Liver (tissue), 8 donors: ENCODE measurements at regions not wholly inside any gene's neighbourhood (a gene's known extent, or its start where the extent isn't known, plus 50 kb on each side); places are given as distances from the start of the nearest gene placed in this dataset.

Source experiments
- DNase-seq: peaks from one replicate; pipeline ENCODE4 v3.0.0-alpha.2; 2017; ENCODE audit warnings: low spot score
- H3K27ac ChIP-seq, 2 donors: one replicate each; pipeline ENCODE4 v1.7.0; 2013; ENCODE audit warnings: inconsistent platforms in 2 of 2, low read length in 2 of 2, control low read depth in 1 of 2, low read depth in 1 of 2, mild to moderate bottlenecking in 1 of 2
- H3K27me3 ChIP-seq, 4 donors: one replicate each; pipeline versions ENCODE4 v1.6.1 to v1.7.0; 2013; ENCODE audit warnings: low read length in 3 of 4, inconsistent platforms in 1 of 4, mild to moderate bottlenecking in 1 of 4, moderate library complexity in 1 of 4; ENCODE audit not compliant: control insufficient read depth in 4 of 4, insufficient read depth in 4 of 4
- H3K36me3 ChIP-seq, 4 donors: one replicate each; pipeline versions ENCODE4 v1.6.1 to v1.7.0; 2013; ENCODE audit warnings: low read length in 3 of 4, mild to moderate bottlenecking in 3 of 4, low read depth in 1 of 4, moderate library complexity in 1 of 4; ENCODE audit not compliant: control insufficient read depth in 4 of 4, insufficient read depth in 3 of 4
- H3K4me1 ChIP-seq, 4 donors: one replicate each; pipeline versions ENCODE4 v1.6.1 to v1.7.0; 2013; ENCODE audit warnings: low read length in 3 of 4, mild to moderate bottlenecking in 3 of 4, moderate library complexity in 1 of 4; ENCODE audit not compliant: control insufficient read depth in 4 of 4, insufficient read depth in 4 of 4
- H3K4me3 ChIP-seq, 3 donors: one replicate each; pipeline versions ENCODE4 v1.6.1 to v1.7.0; 2013; ENCODE audit warnings: low read length in 3 of 3, control low read depth in 1 of 3, low read depth in 1 of 3, mild to moderate bottlenecking in 1 of 3
- H3K9ac ChIP-seq, 2 donors: one replicate each; pipeline ENCODE4 v1.7.0; 2013; ENCODE audit warnings: low read length in 2 of 2, mild to moderate bottlenecking in 2 of 2, moderate library complexity in 2 of 2, control low read depth in 1 of 2, low read depth in 1 of 2
- H3K9me3 ChIP-seq, 4 donors: one replicate each; pipeline versions ENCODE4 v1.6.1 to v1.7.0; 2013; ENCODE audit warnings: low read length in 3 of 4; ENCODE audit not compliant: control insufficient read depth in 4 of 4
- EGR1 ChIP-seq, 2 donors: IDR thresholded peaks; 2 replicates each; pipeline ENCODE4 v1.6.1; 2016 to 2018; ENCODE audit warnings: antibody characterized with exemption in 2 of 2, low read depth in 2 of 2
- FOXA1 ChIP-seq: IDR thresholded peaks from 2 replicates; pipeline ENCODE4 v1.6.1; 2016; ENCODE audit warnings: antibody characterized with exemption
- FOXA2 ChIP-seq: IDR thresholded peaks from 2 replicates; pipeline ENCODE4 v1.6.1; 2016; ENCODE audit warnings: antibody characterized with exemption
- GABPA ChIP-seq, 2 donors: IDR thresholded peaks in 1 of 2; conservative IDR thresholded peaks in 1 of 2; 2 replicates each; pipeline ENCODE4 v1.6.1; 2016; ENCODE audit warnings: antibody characterized with exemption in 2 of 2, mild to moderate bottlenecking in 1 of 2, moderate library complexity in 1 of 2
- HNF4G ChIP-seq: IDR thresholded peaks from 2 replicates; pipeline ENCODE4 v1.6.1; 2016; ENCODE audit warnings: antibody characterized with exemption
- NR2F2 ChIP-seq: IDR thresholded peaks from 2 replicates; pipeline ENCODE4 v1.6.1; 2016; ENCODE audit warnings: antibody characterized with exemption
- RAD21 ChIP-seq, 2 donors: IDR thresholded peaks; 2 replicates each; pipeline ENCODE4 v1.6.1; 2016; ENCODE audit warnings: antibody characterized with exemption in 2 of 2, mild to moderate bottlenecking in 2 of 2
- SP1 ChIP-seq: IDR thresholded peaks from 2 replicates; pipeline ENCODE4 v1.6.1; 2018; ENCODE audit warnings: antibody characterized with exemption, mild to moderate bottlenecking
- TAF1 ChIP-seq: conservative IDR thresholded peaks from 2 replicates; pipeline ENCODE4 v1.6.1; 2016; ENCODE audit warnings: antibody characterized with exemption, mild to moderate bottlenecking
- YY1 ChIP-seq: IDR thresholded peaks from 2 replicates; pipeline ENCODE4 v1.6.1; 2016; ENCODE audit warnings: antibody characterized with exemption, mild to moderate bottlenecking
- WGBS: extraction: QIAGEN DNeasy Blood & Tissue Kit; methylation state at CpG from one replicate; pipeline ENCODE4 v1.1.7; 2013; 5-methylcytosine and 5-hydroxymethylcytosine counted together
- TF ChIP-seq, protein P1 (sequence below): fragments of 150-350 bp; IDR thresholded peaks from 2 replicates; pipeline ENCODE4 v1.5.1; 2017; ENCODE audit warnings: improper control_type of control experiment, low read depth, low read length; ENCODE audit not compliant: missing input control
- TF ChIP-seq, protein P2 (sequence below): IDR thresholded peaks from 2 replicates; pipeline ENCODE4 v1.6.1; 2016; ENCODE audit warnings: antibody characterized with exemption
- TF ChIP-seq, protein P3 (sequence below): IDR thresholded peaks from 2 replicates; pipeline ENCODE4 v1.6.1; 2016; ENCODE audit warnings: antibody characterized with exemption
- donor health status: healthy.
- donor health status: healthy.
- donor health status: healthy.
- donor health status: healthy.
- donor health status: healthy.

DNA sequence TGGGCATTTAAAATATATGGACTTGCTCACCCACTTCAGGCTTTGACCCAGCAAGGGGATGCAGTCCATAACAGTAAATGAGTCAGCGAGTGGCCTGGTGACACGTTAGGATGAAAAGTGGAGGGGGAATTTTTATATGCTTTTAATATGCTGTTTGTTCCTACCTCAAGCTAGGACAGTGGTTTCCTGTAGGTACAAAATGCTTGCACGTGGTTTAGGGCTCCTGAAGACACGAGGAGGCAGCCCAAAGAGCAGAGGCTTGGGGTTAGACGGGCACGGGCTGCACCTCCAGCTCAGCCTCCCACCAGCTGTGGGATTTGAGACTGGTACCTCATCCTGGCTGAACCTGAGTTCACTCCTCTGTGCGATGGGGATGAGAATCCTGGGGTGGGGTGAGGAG is 306.2 kb upstream of the CXCR4 start:
- 55% methylated on average over 7 of the region's 7 CpGs for WGBS
- no peak overlapping the region for H3K9ac ChIP-seq
- TF ChIP-seq FOXA2, result no peak
- DNase-seq, result no peak
- peaks cover 0 to 4% (median 2%) of the 10 kb centered on the region in 4 donors for H3K27me3 ChIP-seq
- H3K36me3 ChIP-seq, result no peaks in the 10 kb centered on the region
- H3K9me3 ChIP-seq, result no peaks in the 10 kb centered on the region
- no peak overlapping the region for H3K27ac ChIP-seq
- H3K4me3 ChIP-seq, result no peak overlapping the region
- peaks cover 0 to 7% (median 3%) of the 10 kb centered on the region in 4 donors for H3K4me1 ChIP-seq

DNA sequence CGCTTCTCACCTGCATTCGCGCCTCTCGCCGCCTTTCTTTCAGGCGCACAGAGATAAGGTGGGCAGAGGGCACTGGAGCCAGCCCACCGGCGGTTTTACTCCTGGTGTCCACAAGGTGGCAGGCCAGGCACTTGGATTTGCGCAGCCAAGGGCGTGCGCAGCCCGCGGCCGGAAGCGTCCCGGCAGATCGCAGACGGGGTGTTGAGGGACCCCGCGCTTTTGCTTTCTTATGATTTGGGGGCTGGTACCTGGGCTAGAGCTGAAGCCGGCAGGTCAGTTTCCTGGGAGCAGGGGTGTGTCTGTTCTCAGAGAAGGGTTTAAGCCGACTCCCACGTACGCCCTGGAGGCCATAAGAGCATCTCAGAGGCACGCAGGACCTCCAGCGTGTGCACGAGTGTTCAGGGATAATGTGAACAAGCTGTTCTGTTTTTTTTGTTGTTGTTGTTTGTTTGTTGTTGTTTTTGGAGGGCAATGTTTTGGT is 305.6 kb upstream of the CXCR4 start:
- Histone ChIP-seq H3K4me3 (peak overlapping the region in 2 of 3 donors; percentile 37 to 64), H3K9ac (no peak overlapping the region), H3K4me1 (peaks cover 0 to 7% (median 3%) of the 10 kb centered on the region in 4 donors), H3K36me3 (no peaks in the 10 kb centered on the region), H3K27me3 (peaks cover 0 to 4% (median 2%) of the 10 kb centered on the region in 4 donors), H3K27ac (no peak overlapping the region), H3K9me3 (no peaks in the 10 kb centered on the region)
- WGBS, result 3% methylated on average over 27 of the region's 27 CpGs
- TF ChIP-seq NR2F2, result no peak
- TF ChIP-seq, protein P1, sequence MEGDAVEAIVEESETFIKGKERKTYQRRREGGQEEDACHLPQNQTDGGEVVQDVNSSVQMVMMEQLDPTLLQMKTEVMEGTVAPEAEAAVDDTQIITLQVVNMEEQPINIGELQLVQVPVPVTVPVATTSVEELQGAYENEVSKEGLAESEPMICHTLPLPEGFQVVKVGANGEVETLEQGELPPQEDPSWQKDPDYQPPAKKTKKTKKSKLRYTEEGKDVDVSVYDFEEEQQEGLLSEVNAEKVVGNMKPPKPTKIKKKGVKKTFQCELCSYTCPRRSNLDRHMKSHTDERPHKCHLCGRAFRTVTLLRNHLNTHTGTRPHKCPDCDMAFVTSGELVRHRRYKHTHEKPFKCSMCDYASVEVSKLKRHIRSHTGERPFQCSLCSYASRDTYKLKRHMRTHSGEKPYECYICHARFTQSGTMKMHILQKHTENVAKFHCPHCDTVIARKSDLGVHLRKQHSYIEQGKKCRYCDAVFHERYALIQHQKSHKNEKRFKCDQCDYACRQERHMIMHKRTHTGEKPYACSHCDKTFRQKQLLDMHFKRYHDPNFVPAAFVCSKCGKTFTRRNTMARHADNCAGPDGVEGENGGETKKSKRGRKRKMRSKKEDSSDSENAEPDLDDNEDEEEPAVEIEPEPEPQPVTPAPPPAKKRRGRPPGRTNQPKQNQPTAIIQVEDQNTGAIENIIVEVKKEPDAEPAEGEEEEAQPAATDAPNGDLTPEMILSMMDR, result peak; percentile 78
- TF ChIP-seq RAD21 (IDR thresholded peaks at IDR 0.05), result peak; percentile 77 to 89
- peak; percentile 68 for DNase-seq

DNA sequence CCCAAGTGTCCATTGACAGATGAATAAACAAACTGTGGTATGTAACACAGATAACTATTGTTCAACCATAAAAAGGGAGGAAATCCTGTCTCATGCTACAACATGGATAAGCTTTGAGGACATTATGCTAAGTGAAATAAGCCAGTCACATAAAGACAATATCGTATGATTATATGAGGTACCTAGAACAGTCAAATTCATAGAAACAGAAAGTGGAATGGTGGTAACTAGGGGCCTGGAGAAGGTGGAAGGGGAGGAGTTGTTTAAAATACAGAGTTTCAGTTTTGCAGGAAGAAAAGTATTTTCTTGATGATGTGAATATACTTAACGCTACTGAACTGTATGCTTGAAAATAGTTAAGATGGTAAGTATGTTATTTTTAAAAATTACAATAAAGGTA is 304.6 kb upstream of the CXCR4 start:
- no peak overlapping the region for H3K27ac ChIP-seq
- H3K9ac ChIP-seq, result no peak overlapping the region
- TF ChIP-seq RAD21 (IDR thresholded peaks at IDR 0.05) (no peak), HNF4G (no peak), YY1 (no peak), SP1 (no peak), TAF1 (no peak), FOXA2 (no peak), GABPA (IDR thresholded peaks at IDR 0.05 in 1 of 2, conservative IDR thresholded peaks at IDR 0.05 in 1 of 2) (no peak), EGR1 (IDR thresholded peaks at IDR 0.05; ENCODE audit: low read depth in 2 of 2) (no peak), FOXA1 (no peak)
- TF ChIP-seq, protein P2, sequence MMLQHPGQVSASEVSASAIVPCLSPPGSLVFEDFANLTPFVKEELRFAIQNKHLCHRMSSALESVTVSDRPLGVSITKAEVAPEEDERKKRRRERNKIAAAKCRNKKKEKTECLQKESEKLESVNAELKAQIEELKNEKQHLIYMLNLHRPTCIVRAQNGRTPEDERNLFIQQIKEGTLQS, result no peak
- TF ChIP-seq, protein P1, result no peak
- TF ChIP-seq, protein P3, sequence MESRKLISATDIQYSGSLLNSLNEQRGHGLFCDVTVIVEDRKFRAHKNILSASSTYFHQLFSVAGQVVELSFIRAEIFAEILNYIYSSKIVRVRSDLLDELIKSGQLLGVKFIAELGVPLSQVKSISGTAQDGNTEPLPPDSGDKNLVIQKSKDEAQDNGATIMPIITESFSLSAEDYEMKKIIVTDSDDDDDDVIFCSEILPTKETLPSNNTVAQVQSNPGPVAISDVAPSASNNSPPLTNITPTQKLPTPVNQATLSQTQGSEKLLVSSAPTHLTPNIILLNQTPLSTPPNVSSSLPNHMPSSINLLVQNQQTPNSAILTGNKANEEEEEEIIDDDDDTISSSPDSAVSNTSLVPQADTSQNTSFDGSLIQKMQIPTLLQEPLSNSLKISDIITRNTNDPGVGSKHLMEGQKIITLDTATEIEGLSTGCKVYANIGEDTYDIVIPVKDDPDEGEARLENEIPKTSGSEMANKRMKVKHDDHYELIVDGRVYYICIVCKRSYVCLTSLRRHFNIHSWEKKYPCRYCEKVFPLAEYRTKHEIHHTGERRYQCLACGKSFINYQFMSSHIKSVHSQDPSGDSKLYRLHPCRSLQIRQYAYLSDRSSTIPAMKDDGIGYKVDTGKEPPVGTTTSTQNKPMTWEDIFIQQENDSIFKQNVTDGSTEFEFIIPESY, result no peak
- 69% methylated on average over 2 of the region's 2 CpGs for WGBS
- H3K9me3 ChIP-seq, result no peaks in the 10 kb centered on the region
- peaks cover 0 to 4% (median 2%) of the 10 kb centered on the region in 4 donors for H3K27me3 ChIP-seq
- DNase-seq, result no peak
- no peak overlapping the region for H3K4me3 ChIP-seq
- H3K4me1 ChIP-seq, result peaks cover 0 to 7% (median 3%) of the 10 kb centered on the region in 4 donors
- H3K36me3 ChIP-seq, result no peaks in the 10 kb centered on the region
